ENCODE measurements at regions not wholly inside any gene's neighbourhood (a gene's known extent, or its start where the extent isn't known, plus 50 kb on each side); places are given as distances from the start of the nearest gene placed in this dataset.

DNA sequence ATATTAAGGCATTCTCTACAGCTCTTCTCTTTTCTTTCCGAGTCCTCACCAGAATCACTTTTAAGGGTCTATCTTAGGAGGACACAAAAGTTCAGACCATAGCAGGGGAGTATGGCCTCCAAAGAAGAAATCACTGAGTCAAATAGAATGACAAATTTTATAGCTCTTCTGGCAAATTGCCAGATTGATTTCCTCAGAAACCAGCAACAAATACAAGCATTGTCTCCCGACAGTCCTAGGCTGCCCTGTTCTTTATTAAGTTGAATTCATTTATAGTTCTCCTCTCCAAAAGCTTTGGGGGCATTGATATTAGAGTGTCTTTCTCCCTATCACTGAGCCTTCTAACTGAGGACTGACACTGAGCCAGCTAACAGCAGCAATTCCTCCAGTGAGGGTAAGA, 156.4 kb upstream of the FRMD6 start:
- no peak for TF ChIP-seq EZH2 (IDR thresholded peaks at IDR 0.05; ENCODE audit: borderline replicate concordance, insufficient read depth, low read length, poor library complexity, severe bottlenecking)
- TF ChIP-seq POLR2AphosphoS5 (IDR thresholded peaks at IDR 0.05), result no peak
- TF ChIP-seq, protein P1, sequence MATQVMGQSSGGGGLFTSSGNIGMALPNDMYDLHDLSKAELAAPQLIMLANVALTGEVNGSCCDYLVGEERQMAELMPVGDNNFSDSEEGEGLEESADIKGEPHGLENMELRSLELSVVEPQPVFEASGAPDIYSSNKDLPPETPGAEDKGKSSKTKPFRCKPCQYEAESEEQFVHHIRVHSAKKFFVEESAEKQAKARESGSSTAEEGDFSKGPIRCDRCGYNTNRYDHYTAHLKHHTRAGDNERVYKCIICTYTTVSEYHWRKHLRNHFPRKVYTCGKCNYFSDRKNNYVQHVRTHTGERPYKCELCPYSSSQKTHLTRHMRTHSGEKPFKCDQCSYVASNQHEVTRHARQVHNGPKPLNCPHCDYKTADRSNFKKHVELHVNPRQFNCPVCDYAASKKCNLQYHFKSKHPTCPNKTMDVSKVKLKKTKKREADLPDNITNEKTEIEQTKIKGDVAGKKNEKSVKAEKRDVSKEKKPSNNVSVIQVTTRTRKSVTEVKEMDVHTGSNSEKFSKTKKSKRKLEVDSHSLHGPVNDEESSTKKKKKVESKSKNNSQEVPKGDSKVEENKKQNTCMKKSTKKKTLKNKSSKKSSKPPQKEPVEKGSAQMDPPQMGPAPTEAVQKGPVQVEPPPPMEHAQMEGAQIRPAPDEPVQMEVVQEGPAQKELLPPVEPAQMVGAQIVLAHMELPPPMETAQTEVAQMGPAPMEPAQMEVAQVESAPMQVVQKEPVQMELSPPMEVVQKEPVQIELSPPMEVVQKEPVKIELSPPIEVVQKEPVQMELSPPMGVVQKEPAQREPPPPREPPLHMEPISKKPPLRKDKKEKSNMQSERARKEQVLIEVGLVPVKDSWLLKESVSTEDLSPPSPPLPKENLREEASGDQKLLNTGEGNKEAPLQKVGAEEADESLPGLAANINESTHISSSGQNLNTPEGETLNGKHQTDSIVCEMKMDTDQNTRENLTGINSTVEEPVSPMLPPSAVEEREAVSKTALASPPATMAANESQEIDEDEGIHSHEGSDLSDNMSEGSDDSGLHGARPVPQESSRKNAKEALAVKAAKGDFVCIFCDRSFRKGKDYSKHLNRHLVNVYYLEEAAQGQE (IDR thresholded peaks at IDR 0.05; ENCODE audit: borderline replicate concordance), result no peak
- TF ChIP-seq MXI1 (conservative IDR thresholded peaks at IDR 0.05; ENCODE audit: poor library complexity, severe bottlenecking), result no peak

GRCh38 chr14:51498411-51499227, 153.1 kb upstream of the FRMD6 start:
- Histone ChIP-seq H3K79me2 (replicated peaks; ENCODE audit: insufficient read depth, low read length) (no peaks in the 10 kb centered on the region), H3K4me3 (ENCODE audit: low read length) (no peak overlapping the region), H4K20me1 (ENCODE audit: insufficient read depth) (no peaks in the 10 kb centered on the region), H3K36me3 (ENCODE audit: insufficient read depth, low read length) (no peaks in the 10 kb centered on the region), H2AFZ (ENCODE audit: low read depth, low read length) (no peak overlapping the region), H3K9ac (ENCODE audit: low read length) (no peak overlapping the region), H3K9me3 (ENCODE audit: low read length) (peaks cover 3% of the 10 kb centered on the region), H3K9me2 (ENCODE audit: insufficient read depth, low read length) (no peaks in the 10 kb centered on the region), H3K27ac (ENCODE audit: low read length) (no peak overlapping the region), H3F3A (ENCODE audit: insufficient read depth, low read length, poor library complexity, severe bottlenecking) (no peaks in the 10 kb centered on the region), H3K4me2 (ENCODE audit: low read length) (no peak overlapping the region), H3K27me3 (ENCODE audit: insufficient read depth, low read depth, low read length) (no peaks in the 10 kb centered on the region)
- TF ChIP-seq TAF1 (IDR thresholded peaks at IDR 0.05; ENCODE audit: low read depth), result no peak
- no peak for TF ChIP-seq MXI1 (conservative IDR thresholded peaks at IDR 0.05; ENCODE audit: poor library complexity, severe bottlenecking)
- TF ChIP-seq EP300 (conservative IDR thresholded peaks at IDR 0.05; ENCODE audit: poor library complexity, severe bottlenecking), result no peak
- TF ChIP-seq, protein P1 (IDR thresholded peaks at IDR 0.05; ENCODE audit: borderline replicate concordance), result no peak
- no peak for TF ChIP-seq EZH2 (IDR thresholded peaks at IDR 0.05; ENCODE audit: borderline replicate concordance, insufficient read depth, low read length, poor library complexity, severe bottlenecking)
- no peak for TF ChIP-seq RAD21 (conservative IDR thresholded peaks at IDR 0.05)
- no peak for TF ChIP-seq SMC3 (conservative IDR thresholded peaks at IDR 0.05; ENCODE audit: poor library complexity)
- TF ChIP-seq POLR2AphosphoS5 (IDR thresholded peaks at IDR 0.05), result no peak
- no peak for TF ChIP-seq CTCF (IDR thresholded peaks at IDR 0.05; ENCODE audit: poor library complexity, severe bottlenecking)

More for the DNA sequence above, 156.4 kb upstream of the FRMD6 start:
- H3F3A ChIP-seq (ENCODE audit: insufficient read depth, low read length, poor library complexity, severe bottlenecking), result no peaks in the 10 kb centered on the region
- H3K27me3 ChIP-seq (ENCODE audit: insufficient read depth, low read depth, low read length), result no peaks in the 10 kb centered on the region
- H3K4me2 ChIP-seq (ENCODE audit: low read length), result no peak overlapping the region
- no peak overlapping the region for H3K4me3 ChIP-seq (ENCODE audit: low read length)
- no peaks in the 10 kb centered on the region for H3K9me2 ChIP-seq (ENCODE audit: insufficient read depth, low read length)
- H3K79me2 ChIP-seq (replicated peaks; ENCODE audit: insufficient read depth, low read length), result no peaks in the 10 kb centered on the region
- H3K27ac ChIP-seq (ENCODE audit: low read length), result no peak overlapping the region
- no peaks in the 10 kb centered on the region for H3K36me3 ChIP-seq (ENCODE audit: insufficient read depth, low read length)
- H2AFZ ChIP-seq (ENCODE audit: low read depth, low read length), result no peak overlapping the region
- no peaks in the 10 kb centered on the region for H4K20me1 ChIP-seq (ENCODE audit: insufficient read depth)
- H3K9ac ChIP-seq (ENCODE audit: low read length), result no peak overlapping the region
- peaks cover 3% of the 10 kb centered on the region for H3K9me3 ChIP-seq (ENCODE audit: low read length)
